Hepatocyte (in vitro differentiated cells): ENCODE measurements at regions not wholly inside any gene's neighbourhood (a gene's known extent, or its start where the extent isn't known, plus 50 kb on each side); places are given as distances from the start of the nearest gene placed in this dataset.

Experiments
- CTCF ChIP-seq: fragments of 200-600 bp; sonication (generic); IDR thresholded peaks from 2 replicates; pipeline ENCODE4 v1.5.1; 2016; ENCODE audit warnings: antibody characterized with exemption, mild to moderate bottlenecking; ENCODE audit not compliant: poor library complexity
- EZH2 ChIP-seq: fragments of 200-600 bp; sonication (generic); IDR thresholded peaks from 2 replicates; pipeline ENCODE4 v1.6.1; 2016; ENCODE audit warnings: antibody characterized with exemption, mild to moderate bottlenecking, borderline replicate concordance
- EZH2phosphoT487 ChIP-seq: fragments of 200-600 bp; sonication (generic); IDR thresholded peaks from one replicate; pipeline ENCODE4 v1.6.1; 2018; ENCODE audit warnings: antibody characterized with exemption, mild to moderate bottlenecking, low read depth, moderate library complexity; ENCODE audit not compliant: unreplicated experiment, severe bottlenecking

GRCh38 chr1:79207331-79207730 is 200.8 kb upstream of the ADGRL4 start:
- TF ChIP-seq EZH2 (no peak), CTCF (no peak), EZH2phosphoT487 (no peak)
